ENCODE measurements at regions not wholly inside any gene's neighbourhood (a gene's known extent, or its start where the extent isn't known, plus 50 kb on each side); places are given as distances from the start of the nearest gene placed in this dataset.
A peak's percentile ranks its signal among the peaks of the same experiment; 100 is the strongest.
"Not testable (repeated sequence)": the region's sequence is repeated elsewhere in the genome, so short reads cannot be mapped to it uniquely, and the experiment has no call there.

DNA sequence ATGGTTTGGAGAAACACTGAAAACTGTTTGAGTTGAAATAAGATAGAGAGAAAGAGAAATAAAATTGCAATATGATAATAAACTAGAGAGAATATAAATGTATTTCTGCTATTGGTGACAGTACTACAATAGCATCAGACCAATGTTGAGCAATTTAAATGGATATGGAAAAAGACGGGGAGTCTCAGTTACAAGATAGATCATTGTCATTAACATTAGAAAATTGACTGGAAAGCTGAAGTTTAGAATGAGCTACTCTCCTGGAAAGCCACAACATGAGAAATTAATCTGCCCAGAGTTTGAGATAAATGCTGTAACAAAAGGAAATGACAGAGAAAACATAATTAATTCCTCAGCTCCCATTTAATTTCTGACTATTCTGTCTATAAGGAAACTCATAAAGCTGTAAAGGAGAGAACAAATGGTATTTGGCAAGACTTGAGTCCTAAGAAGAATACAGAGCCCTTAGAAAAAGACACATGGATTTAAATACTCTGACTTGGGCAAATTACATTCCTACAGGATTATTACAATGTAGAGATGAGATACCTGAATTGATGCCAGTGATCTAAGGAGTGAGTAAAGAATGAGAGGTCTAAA, 624.5 kb upstream of the CHD1 start:
- 77 to 86% methylated on average over 1 of the region's 1 CpG for WGBS, 2 donors
- Histone ChIP-seq H3K4me3 (no peak overlapping the region), H3K27ac (ENCODE audit: low read depth in 1 of 2, low read length in 1 of 2) (no peak overlapping the region), H3K9me3 (ENCODE audit: control insufficient read depth in 4 of 4, insufficient read depth in 3 of 4, low read length in 3 of 4) (no peaks in the 10 kb centered on the region), H3K36me3 (ENCODE audit: control insufficient read depth in 4 of 4, insufficient read depth in 4 of 4, low read length in 4 of 4) (no peaks in the 10 kb centered on the region), H3K27me3 (ENCODE audit: control insufficient read depth in 3 of 3, insufficient read depth in 3 of 3, low read length in 2 of 3) (no peaks in the 10 kb centered on the region), H3K4me1 (ENCODE audit: control insufficient read depth in 5 of 5, insufficient read depth in 5 of 5, low read length in 5 of 5) (no peaks in the 10 kb centered on the region), H3K9ac (ENCODE audit: insufficient read depth in 1 of 2, low read length in 2 of 2) (no peak overlapping the region)
- TF ChIP-seq, protein P1, sequence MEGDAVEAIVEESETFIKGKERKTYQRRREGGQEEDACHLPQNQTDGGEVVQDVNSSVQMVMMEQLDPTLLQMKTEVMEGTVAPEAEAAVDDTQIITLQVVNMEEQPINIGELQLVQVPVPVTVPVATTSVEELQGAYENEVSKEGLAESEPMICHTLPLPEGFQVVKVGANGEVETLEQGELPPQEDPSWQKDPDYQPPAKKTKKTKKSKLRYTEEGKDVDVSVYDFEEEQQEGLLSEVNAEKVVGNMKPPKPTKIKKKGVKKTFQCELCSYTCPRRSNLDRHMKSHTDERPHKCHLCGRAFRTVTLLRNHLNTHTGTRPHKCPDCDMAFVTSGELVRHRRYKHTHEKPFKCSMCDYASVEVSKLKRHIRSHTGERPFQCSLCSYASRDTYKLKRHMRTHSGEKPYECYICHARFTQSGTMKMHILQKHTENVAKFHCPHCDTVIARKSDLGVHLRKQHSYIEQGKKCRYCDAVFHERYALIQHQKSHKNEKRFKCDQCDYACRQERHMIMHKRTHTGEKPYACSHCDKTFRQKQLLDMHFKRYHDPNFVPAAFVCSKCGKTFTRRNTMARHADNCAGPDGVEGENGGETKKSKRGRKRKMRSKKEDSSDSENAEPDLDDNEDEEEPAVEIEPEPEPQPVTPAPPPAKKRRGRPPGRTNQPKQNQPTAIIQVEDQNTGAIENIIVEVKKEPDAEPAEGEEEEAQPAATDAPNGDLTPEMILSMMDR (IDR thresholded peaks at IDR 0.05; ENCODE audit: control extremely low read depth, extremely low read depth): no peak
- ATAC-seq (ENCODE audit: insufficient read depth, low FRiP score) (no peak), DNase-seq (no peak)

DNA sequence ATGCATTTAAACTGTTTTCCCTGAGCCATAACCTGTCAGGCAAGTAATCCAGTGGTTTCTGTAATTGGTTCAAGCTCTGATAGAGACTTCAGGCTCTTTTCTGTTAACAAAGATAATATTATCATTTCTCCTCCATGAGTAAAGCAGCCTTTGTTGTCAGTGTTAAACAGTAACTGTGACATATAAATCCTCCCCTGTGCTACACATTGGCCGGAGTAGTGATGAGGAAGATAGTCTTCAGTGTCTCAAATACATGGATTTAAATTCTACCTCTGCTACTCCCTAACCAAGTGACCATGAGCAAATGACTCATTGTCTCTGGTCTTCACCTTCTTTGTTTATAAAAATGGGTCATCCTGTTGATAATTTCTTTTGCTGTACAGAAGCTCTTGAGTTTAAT, 615.5 kb upstream of the CHD1 start:
- no peaks in the 10 kb centered on the region for H3K36me3 ChIP-seq (ENCODE audit: control insufficient read depth in 4 of 4, insufficient read depth in 4 of 4, low read length in 4 of 4)
- no peak overlapping the region for H3K9ac ChIP-seq (ENCODE audit: insufficient read depth in 1 of 2, low read length in 2 of 2)
- DNase-seq: no peak
- no peak for ATAC-seq (ENCODE audit: insufficient read depth, low FRiP score)
- no peaks in the 10 kb centered on the region for H3K27me3 ChIP-seq (ENCODE audit: control insufficient read depth in 3 of 3, insufficient read depth in 3 of 3, low read length in 2 of 3)
- peaks cover 0 to 3% (median 0%) of the 10 kb centered on the region in 4 donors for H3K9me3 ChIP-seq (ENCODE audit: control insufficient read depth in 4 of 4, insufficient read depth in 3 of 4, low read length in 3 of 4)
- H3K4me3 ChIP-seq: no peak overlapping the region
- H3K27ac ChIP-seq (ENCODE audit: low read depth in 1 of 2, low read length in 1 of 2): no peak overlapping the region
- peaks cover 0 to 11% (median 0%) of the 10 kb centered on the region in 5 donors for H3K4me1 ChIP-seq (ENCODE audit: control insufficient read depth in 5 of 5, insufficient read depth in 5 of 5, low read length in 5 of 5)
- TF ChIP-seq, protein P1 (IDR thresholded peaks at IDR 0.05; ENCODE audit: control extremely low read depth, extremely low read depth): no peak
- 56 to 67% methylated on average over 1 of the region's 1 CpG for WGBS, 2 donors

DNA sequence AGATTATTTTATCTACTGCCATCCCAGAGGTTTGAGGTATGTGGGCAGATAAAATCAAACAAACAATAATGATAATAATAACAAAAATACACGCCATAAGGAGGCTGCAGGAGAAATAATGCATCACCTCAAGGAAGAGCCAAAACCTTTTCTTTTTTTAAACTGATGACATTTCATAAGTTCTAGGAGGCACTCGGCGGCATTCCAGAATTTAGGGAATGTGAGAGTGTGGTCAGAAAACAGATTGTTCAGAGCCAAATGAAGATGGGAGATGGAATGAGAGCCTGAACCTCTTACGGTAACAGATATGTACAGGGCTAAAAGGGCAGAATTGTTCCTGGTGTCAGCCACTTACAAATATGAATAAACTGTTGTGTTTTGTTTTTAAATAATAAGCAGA, 615.0 kb upstream of the CHD1 start:
- peak; percentile 34 to 42 (median 41) for DNase-seq
- WGBS, 2 donors: 65 to 85% methylated on average over 4 of the region's 4 CpGs
- Histone ChIP-seq H3K9ac (ENCODE audit: insufficient read depth in 1 of 2, low read length in 2 of 2) (no peak overlapping the region), H3K4me1 (ENCODE audit: control insufficient read depth in 5 of 5, insufficient read depth in 5 of 5, low read length in 5 of 5) (peaks cover 0 to 11% (median 0%) of the 10 kb centered on the region in 5 donors), H3K4me3 (no peak overlapping the region), H3K9me3 (ENCODE audit: control insufficient read depth in 4 of 4, insufficient read depth in 3 of 4, low read length in 3 of 4) (peaks cover 0 to 3% (median 0%) of the 10 kb centered on the region in 4 donors), H3K27ac (ENCODE audit: low read depth in 1 of 2, low read length in 1 of 2) (no peak overlapping the region), H3K27me3 (ENCODE audit: control insufficient read depth in 3 of 3, insufficient read depth in 3 of 3, low read length in 2 of 3) (no peaks in the 10 kb centered on the region), H3K36me3 (ENCODE audit: control insufficient read depth in 4 of 4, insufficient read depth in 4 of 4, low read length in 4 of 4) (no peaks in the 10 kb centered on the region)
- ATAC-seq (ENCODE audit: insufficient read depth, low FRiP score): no peak
- TF ChIP-seq, protein P1 (IDR thresholded peaks at IDR 0.05; ENCODE audit: control extremely low read depth, extremely low read depth): no peak

DNA sequence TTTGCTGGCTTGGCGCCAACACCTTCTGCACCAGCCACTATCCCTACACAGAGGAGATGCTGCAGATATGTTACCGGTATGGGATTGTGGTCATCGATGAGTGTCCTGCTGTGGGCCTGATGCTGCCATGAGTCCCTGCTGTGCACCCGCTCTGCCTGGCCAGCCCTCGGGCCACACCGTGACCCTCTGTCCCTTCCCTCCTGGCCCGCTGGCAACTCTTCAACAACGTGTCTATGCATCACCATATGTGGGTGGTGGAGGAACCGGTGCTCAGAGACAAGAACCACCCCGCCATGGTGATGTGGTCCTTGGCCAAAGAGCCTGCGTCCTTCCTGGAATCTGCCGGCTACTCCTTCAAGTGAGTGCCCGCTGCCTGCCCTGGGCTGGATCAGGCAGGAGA, 605.4 kb upstream of the CHD1 start:
- not testable (repeated sequence) for H3K4me3 ChIP-seq; H3K9me3 ChIP-seq (ENCODE audit: control insufficient read depth in 4 of 4, insufficient read depth in 3 of 4, low read length in 3 of 4); H3K27me3 ChIP-seq (ENCODE audit: control insufficient read depth in 3 of 3, insufficient read depth in 3 of 3, low read length in 2 of 3); H3K36me3 ChIP-seq (ENCODE audit: control insufficient read depth in 4 of 4, insufficient read depth in 4 of 4, low read length in 4 of 4); H3K9ac ChIP-seq (ENCODE audit: insufficient read depth in 1 of 2, low read length in 2 of 2); ATAC-seq (ENCODE audit: insufficient read depth, low FRiP score); H3K4me1 ChIP-seq (ENCODE audit: control insufficient read depth in 5 of 5, insufficient read depth in 5 of 5, low read length in 5 of 5); DNase-seq; H3K27ac ChIP-seq (ENCODE audit: low read depth in 1 of 2, low read length in 1 of 2)
- 92 to 94% methylated on average over 10 to 13 of the region's 13 CpGs for WGBS, 2 donors

DNA sequence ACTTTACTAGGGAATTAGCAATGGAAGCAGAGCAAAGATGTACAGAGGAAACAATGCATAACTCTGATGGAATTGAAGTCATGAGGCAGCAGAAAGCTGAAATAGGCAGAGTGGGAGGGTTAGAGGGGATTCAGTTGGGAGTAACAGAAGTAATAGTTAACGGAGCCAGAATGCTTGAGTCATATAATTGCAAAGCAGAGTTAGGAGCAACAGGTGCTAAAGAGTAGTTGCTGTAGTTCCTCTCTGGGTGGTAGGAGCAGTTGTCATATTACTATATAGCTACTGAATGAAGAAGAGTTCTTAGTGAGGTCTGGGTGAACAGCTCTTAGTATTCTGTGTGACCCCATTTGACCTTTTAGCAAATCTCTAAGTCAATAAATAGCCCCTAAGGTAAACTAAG, 592.9 kb upstream of the CHD1 start:
- not testable (repeated sequence) for H3K9ac ChIP-seq (ENCODE audit: insufficient read depth in 1 of 2, low read length in 2 of 2); DNase-seq; H3K36me3 ChIP-seq (ENCODE audit: control insufficient read depth in 4 of 4, insufficient read depth in 4 of 4, low read length in 4 of 4); H3K4me3 ChIP-seq; H3K27me3 ChIP-seq (ENCODE audit: control insufficient read depth in 3 of 3, insufficient read depth in 3 of 3, low read length in 2 of 3); H3K27ac ChIP-seq (ENCODE audit: low read depth in 1 of 2, low read length in 1 of 2); ATAC-seq (ENCODE audit: insufficient read depth, low FRiP score); H3K4me1 ChIP-seq (ENCODE audit: control insufficient read depth in 5 of 5, insufficient read depth in 5 of 5, low read length in 5 of 5); H3K9me3 ChIP-seq (ENCODE audit: control insufficient read depth in 4 of 4, insufficient read depth in 3 of 4, low read length in 3 of 4)
- 86% methylated on average over 1 of the region's 1 CpG for WGBS, 2 donors

DNA sequence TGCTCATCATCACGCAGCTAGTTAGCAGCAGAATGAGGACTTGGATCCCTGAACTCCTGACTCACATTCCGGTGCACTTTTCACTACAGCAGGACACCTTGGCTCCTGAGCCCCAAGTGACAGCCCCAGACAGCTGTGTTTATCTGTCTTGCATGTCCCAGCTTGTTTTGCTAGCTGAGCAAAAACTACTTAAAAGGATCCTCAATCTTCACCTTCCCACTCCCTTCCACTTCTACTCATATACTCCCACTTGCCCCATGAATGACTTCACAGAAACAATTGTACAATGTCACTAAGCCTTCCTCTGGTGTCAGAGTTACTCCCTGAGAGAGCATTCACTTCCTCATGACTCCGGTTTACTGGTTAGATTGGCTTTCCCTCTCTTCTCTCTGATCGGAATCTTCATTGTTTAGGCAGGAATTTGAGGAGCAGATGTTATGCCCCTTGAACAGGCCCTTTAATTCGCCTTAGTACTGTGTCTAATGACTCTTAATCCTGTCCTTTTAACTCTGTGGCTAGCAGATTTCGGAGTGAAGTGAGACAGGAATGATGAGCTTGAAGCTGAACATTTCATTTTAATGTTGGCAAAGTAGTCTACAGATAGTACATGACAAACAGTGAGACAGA, 587.2 kb upstream of the CHD1 start:
- not testable (repeated sequence) for H3K27ac ChIP-seq (ENCODE audit: low read depth in 1 of 2, low read length in 1 of 2); ATAC-seq (ENCODE audit: insufficient read depth, low FRiP score); H3K4me1 ChIP-seq (ENCODE audit: control insufficient read depth in 5 of 5, insufficient read depth in 5 of 5, low read length in 5 of 5); H3K27me3 ChIP-seq (ENCODE audit: control insufficient read depth in 3 of 3, insufficient read depth in 3 of 3, low read length in 2 of 3); H3K4me3 ChIP-seq; H3K9ac ChIP-seq (ENCODE audit: insufficient read depth in 1 of 2, low read length in 2 of 2); H3K9me3 ChIP-seq (ENCODE audit: control insufficient read depth in 4 of 4, insufficient read depth in 3 of 4, low read length in 3 of 4); H3K36me3 ChIP-seq (ENCODE audit: control insufficient read depth in 4 of 4, insufficient read depth in 4 of 4, low read length in 4 of 4)
- DNase-seq: peak in 1 of 3 donors; percentile 6
- 38 to 52% methylated on average over 4 to 5 of the region's 6 CpGs for WGBS, 2 donors

Data from lung (tissue), 11 donors.